GM06990 (cell line): ENCODE measurements at regions not wholly inside any gene's neighbourhood (a gene's known extent, or its start where the extent isn't known, plus 50 kb on each side); places are given as distances from the start of the nearest gene placed in this dataset.

Experiments
- DNase-seq: peaks from one replicate; pipeline ENCODE4 v3.0.0-alpha.2; 2011; ENCODE audit not compliant: insufficient read length; ENCODE audit errors: extremely low read depth
- H3K27me3 ChIP-seq: replicated peaks from 2 replicates; pipeline ENCODE4 v1.6.0; 2011; ENCODE audit warnings: low read length; ENCODE audit not compliant: control insufficient read depth, insufficient read depth
- H3K36me3 ChIP-seq: 2 replicates; pipeline ENCODE4 v1.5.1; 2011; ENCODE audit warnings: low read length; ENCODE audit not compliant: control insufficient read depth, insufficient read depth
- H3K4me3 ChIP-seq: replicated peaks from 2 replicates; pipeline ENCODE4 v1.5.1; 2011; ENCODE audit warnings: low read depth, mild to moderate bottlenecking, control low read depth, low read length
- CTCF ChIP-seq: IDR thresholded peaks from 2 replicates; pipeline ENCODE4 v1.5.1; 2011; ENCODE audit warnings: low read length, control low read depth, mild to moderate bottlenecking, inconsistent platforms; ENCODE audit not compliant: insufficient read depth, poor library complexity, severe bottlenecking

GRCh38 chr6:22664968-22665367, 95.6 kb downstream of the HDGFL1 start:
- no peak for DNase-seq
- no peaks in the 10 kb centered on the region for H3K27me3 ChIP-seq
- no peak overlapping the region for H3K4me3 ChIP-seq
- TF ChIP-seq CTCF, result no peak
- no peaks in the 10 kb centered on the region for H3K36me3 ChIP-seq

- DNase-seq, result no peak
- no peak for TF ChIP-seq CTCF
- no peaks in the 10 kb centered on the region for H3K27me3 ChIP-seq
- no peak overlapping the region for H3K4me3 ChIP-seq
- no peaks in the 10 kb centered on the region for H3K36me3 ChIP-seq
Observed at GRCh38 chr6:22666021-22666420, 96.7 kb downstream of the HDGFL1 start.

GRCh38 chr6:22666586-22666985, 97.2 kb downstream of the HDGFL1 start:
- Histone ChIP-seq H3K27me3 (no peaks in the 10 kb centered on the region), H3K4me3 (no peak overlapping the region), H3K36me3 (no peaks in the 10 kb centered on the region)
- no peak for TF ChIP-seq CTCF
- no peak for DNase-seq

DNA sequence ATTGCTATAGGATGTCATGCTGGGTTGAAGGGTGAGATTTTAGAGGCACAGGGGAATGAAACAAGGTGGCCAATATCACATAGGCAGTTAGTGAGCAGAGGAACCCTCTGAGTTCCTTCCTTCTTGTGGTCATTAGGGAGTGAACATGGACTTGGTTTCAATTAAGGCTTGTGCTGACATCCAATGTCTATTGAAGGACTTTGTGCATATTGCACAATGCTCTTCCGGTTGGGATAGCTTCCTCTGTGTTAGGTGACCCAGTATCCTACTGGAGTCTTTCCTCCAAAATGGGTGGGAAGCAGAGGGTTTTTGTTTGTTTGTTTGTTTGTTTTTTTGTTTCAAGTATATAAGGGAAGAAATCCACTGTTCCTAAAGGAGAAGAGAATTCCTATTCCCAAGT, 98.5 kb downstream of the HDGFL1 start:
- no peak for TF ChIP-seq CTCF
- no peak for DNase-seq
- no peaks in the 10 kb centered on the region for H3K27me3 ChIP-seq
- no peaks in the 10 kb centered on the region for H3K36me3 ChIP-seq
- no peak overlapping the region for H3K4me3 ChIP-seq

- TF ChIP-seq CTCF, result no peak
- no peak overlapping the region for H3K4me3 ChIP-seq
- DNase-seq, result no peak
- no peaks in the 10 kb centered on the region for H3K27me3 ChIP-seq
- no peaks in the 10 kb centered on the region for H3K36me3 ChIP-seq
Observed at GRCh38 chr6:22668307-22668706, 98.9 kb downstream of the HDGFL1 start.

GRCh38 chr6:22668717-22669116, 99.4 kb downstream of the HDGFL1 start:
- no peak for DNase-seq
- Histone ChIP-seq H3K4me3 (no peak overlapping the region), H3K27me3 (no peaks in the 10 kb centered on the region), H3K36me3 (no peaks in the 10 kb centered on the region)
- no peak for TF ChIP-seq CTCF
